CD4-positive, alpha-beta T cell (primary cell): ENCODE measurements at regions not wholly inside any gene's neighbourhood (a gene's known extent, or its start where the extent isn't known, plus 50 kb on each side); places are given as distances from the start of the nearest gene placed in this dataset.

Experiments
- ATAC-seq: fragments of 200-7000 bp; cut with Tn5 transposase; one replicate; pipeline ENCODE4 v1.10.0; 2022; ENCODE audit warnings: mild to moderate bottlenecking; ENCODE audit not compliant: poor library complexity
- CTCF ChIA-PET: fragments of 350-600 bp; sonication (Branson Sonifier 250); formaldehyde crosslinking; loops from one replicate; lab custom pipeline; 2021; ENCODE audit warnings: antibody characterized with exemption, inconsistent platforms; lab: Charles Lee
- POLR2A ChIA-PET: fragments of 350-600 bp; sonication (Branson Sonifier 250); formaldehyde crosslinking; loops from one replicate; lab custom pipeline; 2021; ENCODE audit warnings: antibody characterized with exemption, inconsistent platforms; lab: Charles Lee
- DNase-seq, 14 experiments: peaks; one replicate each; pipeline ENCODE4 v3.0.0-alpha.2; 2013 to 2020; ENCODE audit warnings: mixed read lengths in 2 of 14
- H3K27ac ChIP-seq, 2 donors: one replicate each; pipeline versions ENCODE4 v1.5.1 to v1.7.0; 2013; ENCODE audit warnings: low read length in 2 of 2, low read depth in 1 of 2, mild to moderate bottlenecking in 1 of 2
- H3K27me3 ChIP-seq, 2 experiments: 1 replicate in 1 of 2; 2 replicates in 1 of 2; pipeline versions ENCODE4 v1.6.1 to v1.7.0; 2013; ENCODE audit warnings: low read length in 2 of 2, control low read depth in 1 of 2, mild to moderate bottlenecking in 1 of 2, moderate library complexity in 1 of 2; ENCODE audit not compliant: insufficient read depth in 2 of 2, control insufficient read depth in 1 of 2
- H3K36me3 ChIP-seq: one replicate; pipeline ENCODE4 v1.6.1; 2013; ENCODE audit warnings: low read length, control low read depth; ENCODE audit not compliant: insufficient read depth
- H3K4me1 ChIP-seq: one replicate; pipeline ENCODE4 v1.6.1; 2013; ENCODE audit warnings: low read length, control low read depth; ENCODE audit not compliant: insufficient read depth
- H3K4me3 ChIP-seq: one replicate; pipeline ENCODE4 v1.5.1; 2013; ENCODE audit warnings: mild to moderate bottlenecking, low read length, moderate library complexity
- H3K9me3 ChIP-seq, 2 experiments: 1 replicate in 1 of 2; 2 replicates in 1 of 2; pipeline versions ENCODE4 v1.6.1 to v1.7.0; 2013; ENCODE audit warnings: low read length in 2 of 2, mild to moderate bottlenecking in 2 of 2, control low read depth in 1 of 2, moderate library complexity in 1 of 2; ENCODE audit not compliant: control insufficient read depth in 1 of 2, insufficient read depth in 1 of 2
- H3K27ac Mint-ChIP-seq: one replicate; pipeline ENCODE4 v1.8.0; 2020; ENCODE audit warnings: mixed read lengths
- H3K27me3 Mint-ChIP-seq: one replicate; pipeline ENCODE4 v1.8.0; 2021; ENCODE audit warnings: mixed read lengths
- H3K36me3 Mint-ChIP-seq: one replicate; pipeline ENCODE4 v1.8.0; 2021; ENCODE audit warnings: low read depth, mixed read lengths
- H3K4me1 Mint-ChIP-seq: one replicate; pipeline ENCODE4 v1.8.0; 2021; ENCODE audit warnings: low read depth, mixed read lengths
- H3K4me3 Mint-ChIP-seq: one replicate; pipeline ENCODE4 v1.8.0; 2020; ENCODE audit warnings: mild to moderate bottlenecking, mixed read lengths
- H3K9me3 Mint-ChIP-seq: one replicate; pipeline ENCODE4 v1.8.0; 2020; ENCODE audit warnings: mixed read lengths
- intact Hi-C, 2 experiments: fragments of 100-400 bp; cut with DNase I in 1 of 2; cut with micrococcal nuclease in 1 of 2; formaldehyde crosslinking; loops; one replicate each; pipeline versions ENCODE4 v1.15.1 to v1.9.0; 2023 to 2025; cut with DNase I, micrococcal nuclease
- TF ChIP-seq, protein P1 (sequence below): fragments of 200-600 bp; IDR thresholded peaks from one replicate; pipeline ENCODE4 v1.8.0; 2022; ENCODE audit warnings: antibody characterized with exemption, mild to moderate bottlenecking

DNA sequence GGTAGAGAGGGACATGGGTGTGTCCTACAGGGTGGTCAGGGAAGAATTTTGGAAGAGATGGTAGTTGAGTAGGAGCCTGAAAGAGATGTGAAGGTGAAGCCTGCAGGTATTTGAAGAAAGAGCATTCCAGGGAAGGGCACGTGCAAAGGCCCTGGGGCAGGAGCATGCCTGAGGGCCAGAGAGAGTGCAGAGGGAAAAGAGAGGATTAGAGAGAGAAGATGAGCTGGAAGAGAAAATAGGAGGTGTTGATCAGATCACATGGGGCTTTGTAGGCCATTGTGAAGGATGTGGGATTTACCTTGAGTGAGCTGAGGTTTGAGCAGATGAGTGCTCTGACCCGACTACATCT, 455.0 kb downstream of the HAPSTR1 start:
- intact Hi-C loops: no loop called here
- CTCF ChIA-PET: no interaction called here
- TF ChIP-seq, protein P1, sequence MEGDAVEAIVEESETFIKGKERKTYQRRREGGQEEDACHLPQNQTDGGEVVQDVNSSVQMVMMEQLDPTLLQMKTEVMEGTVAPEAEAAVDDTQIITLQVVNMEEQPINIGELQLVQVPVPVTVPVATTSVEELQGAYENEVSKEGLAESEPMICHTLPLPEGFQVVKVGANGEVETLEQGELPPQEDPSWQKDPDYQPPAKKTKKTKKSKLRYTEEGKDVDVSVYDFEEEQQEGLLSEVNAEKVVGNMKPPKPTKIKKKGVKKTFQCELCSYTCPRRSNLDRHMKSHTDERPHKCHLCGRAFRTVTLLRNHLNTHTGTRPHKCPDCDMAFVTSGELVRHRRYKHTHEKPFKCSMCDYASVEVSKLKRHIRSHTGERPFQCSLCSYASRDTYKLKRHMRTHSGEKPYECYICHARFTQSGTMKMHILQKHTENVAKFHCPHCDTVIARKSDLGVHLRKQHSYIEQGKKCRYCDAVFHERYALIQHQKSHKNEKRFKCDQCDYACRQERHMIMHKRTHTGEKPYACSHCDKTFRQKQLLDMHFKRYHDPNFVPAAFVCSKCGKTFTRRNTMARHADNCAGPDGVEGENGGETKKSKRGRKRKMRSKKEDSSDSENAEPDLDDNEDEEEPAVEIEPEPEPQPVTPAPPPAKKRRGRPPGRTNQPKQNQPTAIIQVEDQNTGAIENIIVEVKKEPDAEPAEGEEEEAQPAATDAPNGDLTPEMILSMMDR: no peak

DNA sequence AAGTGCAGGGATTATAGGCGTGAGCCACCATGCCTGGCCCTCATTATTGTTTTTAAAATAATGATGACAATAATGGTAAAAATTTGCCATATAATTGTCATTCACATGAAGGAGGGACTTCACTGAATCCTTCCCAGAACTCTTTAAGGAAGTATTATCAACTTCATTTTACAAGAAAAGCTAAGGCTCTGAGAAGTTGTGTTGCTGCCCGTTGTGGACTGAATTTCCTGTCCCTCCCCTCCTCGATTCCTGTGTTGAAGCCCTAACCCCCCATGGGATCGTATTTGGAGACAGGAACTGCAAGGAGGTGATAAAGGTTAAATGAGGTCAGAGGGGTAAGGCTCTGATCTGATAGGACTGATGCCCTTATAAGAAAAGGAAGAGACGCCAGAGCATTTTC, 458.0 kb downstream of the HAPSTR1 start:
- POLR2A ChIA-PET: no interaction called here

More for the DNA sequence above, 455.0 kb downstream of the HAPSTR1 start:
- no peak overlapping the region for H3K4me3 ChIP-seq
- H3K4me1 ChIP-seq: no peaks in the 10 kb centered on the region
- POLR2A ChIA-PET: no interaction called here
- ATAC-seq (no peak), DNase-seq (no peak)
- H3K9me3 ChIP-seq: peaks cover 0 to 3% of the 10 kb centered on the region in 2 experiments
- Mint-ChIP-seq H3K36me3 (no peaks in the 10 kb centered on the region), H3K9me3 (peaks cover 4% of the 10 kb centered on the region), H3K27ac (no peak overlapping the region), H3K4me3 (no peak overlapping the region), H3K4me1 (no peaks in the 10 kb centered on the region), H3K27me3 (no peaks in the 10 kb centered on the region)
- no peaks in the 10 kb centered on the region for H3K36me3 ChIP-seq
- no peak overlapping the region for H3K27ac ChIP-seq
- no peaks in the 10 kb centered on the region for H3K27me3 ChIP-seq

DNA sequence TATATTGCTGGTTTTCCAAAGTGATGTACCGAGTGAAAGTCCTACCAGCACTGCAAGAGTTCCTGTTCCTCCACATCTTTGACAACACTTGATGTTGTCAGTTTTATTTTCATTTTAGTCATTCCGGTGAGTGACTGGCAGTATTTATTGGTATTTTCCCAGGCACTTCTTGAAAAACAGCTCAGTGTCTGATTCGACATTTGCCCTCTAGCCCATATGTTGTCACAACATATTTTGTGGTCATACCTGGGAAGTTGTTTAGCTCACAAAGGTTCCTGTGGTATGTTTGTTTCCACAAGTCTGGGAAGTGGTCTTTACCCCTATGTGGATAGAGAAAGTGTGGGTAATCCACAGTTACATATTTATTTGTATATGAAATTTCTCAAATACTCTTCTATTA, 463.6 kb downstream of the HAPSTR1 start:
- Histone ChIP-seq H3K36me3 (no peaks in the 10 kb centered on the region), H3K4me3 (no peak overlapping the region), H3K27me3 (no peaks in the 10 kb centered on the region), H3K9me3 (peaks cover 0 to 17% of the 10 kb centered on the region in 2 experiments), H3K4me1 (no peaks in the 10 kb centered on the region), H3K27ac (no peak overlapping the region)
- H3K27ac Mint-ChIP-seq: no peak overlapping the region
- TF ChIP-seq, protein P1: no peak
- DNase-seq (no peak), ATAC-seq (no peak)
- CTCF ChIA-PET: no interaction called here
- no peaks in the 10 kb centered on the region for H3K36me3 Mint-ChIP-seq
- no peak overlapping the region for H3K4me3 Mint-ChIP-seq
- intact Hi-C loops: no loop called here
- POLR2A ChIA-PET: no interaction called here
- H3K27me3 Mint-ChIP-seq: no peaks in the 10 kb centered on the region
- H3K9me3 Mint-ChIP-seq: peaks cover 6% of the 10 kb centered on the region
- H3K4me1 Mint-ChIP-seq: no peaks in the 10 kb centered on the region

More for the DNA sequence above, 458.0 kb downstream of the HAPSTR1 start:
- Mint-ChIP-seq H3K27ac (no peak overlapping the region), H3K4me3 (no peak overlapping the region), H3K36me3 (no peaks in the 10 kb centered on the region), H3K9me3 (peaks cover 1% of the 10 kb centered on the region), H3K4me1 (no peaks in the 10 kb centered on the region), H3K27me3 (no peaks in the 10 kb centered on the region)
- no peak for ATAC-seq
- H3K27ac ChIP-seq: no peak overlapping the region
- no peaks in the 10 kb centered on the region for H3K27me3 ChIP-seq
- H3K4me1 ChIP-seq: no peaks in the 10 kb centered on the region
- TF ChIP-seq, protein P1: no peak
- no peak overlapping the region for H3K4me3 ChIP-seq
- CTCF ChIA-PET: no interaction called here
- H3K36me3 ChIP-seq: no peaks in the 10 kb centered on the region
- no peak for DNase-seq
- intact Hi-C loops: no loop called here
- peaks cover 0 to 7% of the 10 kb centered on the region in 2 experiments for H3K9me3 ChIP-seq
